ENCODE measurements at regions not wholly inside any gene's neighbourhood (a gene's known extent, or its start where the extent isn't known, plus 50 kb on each side); places are given as distances from the start of the nearest gene placed in this dataset.

DNA sequence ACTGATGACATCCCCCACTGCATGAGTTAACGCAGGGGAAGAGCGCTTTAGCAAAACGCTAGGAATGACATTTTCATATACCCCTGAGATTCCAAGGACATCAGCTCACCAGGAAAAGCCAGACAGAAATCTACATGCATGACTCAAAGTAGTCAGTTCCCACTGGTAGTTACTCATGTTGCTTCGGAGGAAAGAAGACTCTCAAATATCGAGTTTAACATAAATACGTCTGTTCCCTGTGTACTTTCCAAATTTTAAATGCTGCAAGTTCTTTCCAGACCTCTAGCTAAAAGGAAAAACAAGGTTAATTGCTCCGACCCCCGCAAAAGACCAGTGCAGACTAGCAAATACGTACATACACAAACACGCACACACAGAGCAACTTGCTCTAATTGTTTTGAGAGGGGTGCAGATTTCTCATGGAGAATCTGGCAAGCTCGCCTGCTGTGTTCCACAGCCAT is 115.4 kb upstream of the PRICKLE2 start:
- no peak for TF ChIP-seq POLR2A (IDR thresholded peaks at IDR 0.05)
- TF ChIP-seq, protein P1, sequence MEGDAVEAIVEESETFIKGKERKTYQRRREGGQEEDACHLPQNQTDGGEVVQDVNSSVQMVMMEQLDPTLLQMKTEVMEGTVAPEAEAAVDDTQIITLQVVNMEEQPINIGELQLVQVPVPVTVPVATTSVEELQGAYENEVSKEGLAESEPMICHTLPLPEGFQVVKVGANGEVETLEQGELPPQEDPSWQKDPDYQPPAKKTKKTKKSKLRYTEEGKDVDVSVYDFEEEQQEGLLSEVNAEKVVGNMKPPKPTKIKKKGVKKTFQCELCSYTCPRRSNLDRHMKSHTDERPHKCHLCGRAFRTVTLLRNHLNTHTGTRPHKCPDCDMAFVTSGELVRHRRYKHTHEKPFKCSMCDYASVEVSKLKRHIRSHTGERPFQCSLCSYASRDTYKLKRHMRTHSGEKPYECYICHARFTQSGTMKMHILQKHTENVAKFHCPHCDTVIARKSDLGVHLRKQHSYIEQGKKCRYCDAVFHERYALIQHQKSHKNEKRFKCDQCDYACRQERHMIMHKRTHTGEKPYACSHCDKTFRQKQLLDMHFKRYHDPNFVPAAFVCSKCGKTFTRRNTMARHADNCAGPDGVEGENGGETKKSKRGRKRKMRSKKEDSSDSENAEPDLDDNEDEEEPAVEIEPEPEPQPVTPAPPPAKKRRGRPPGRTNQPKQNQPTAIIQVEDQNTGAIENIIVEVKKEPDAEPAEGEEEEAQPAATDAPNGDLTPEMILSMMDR (IDR thresholded peaks at IDR 0.05) = no peak
